Jurkat, Clone E6-1 (cell line): ENCODE measurements at regions not wholly inside any gene's neighbourhood (a gene's known extent, or its start where the extent isn't known, plus 50 kb on each side); places are given as distances from the start of the nearest gene placed in this dataset.

Experiments
- DNase-seq: peaks from one replicate; pipeline ENCODE4 v3.0.0-alpha.2; 2011; ENCODE audit warnings: low read depth, low spot score
- H3K4me3 ChIP-seq: 2 replicates; pipeline ENCODE4 v1.5.1; 2011; ENCODE audit warnings: mild to moderate bottlenecking, low read length, control low read depth, moderate library complexity

DNA sequence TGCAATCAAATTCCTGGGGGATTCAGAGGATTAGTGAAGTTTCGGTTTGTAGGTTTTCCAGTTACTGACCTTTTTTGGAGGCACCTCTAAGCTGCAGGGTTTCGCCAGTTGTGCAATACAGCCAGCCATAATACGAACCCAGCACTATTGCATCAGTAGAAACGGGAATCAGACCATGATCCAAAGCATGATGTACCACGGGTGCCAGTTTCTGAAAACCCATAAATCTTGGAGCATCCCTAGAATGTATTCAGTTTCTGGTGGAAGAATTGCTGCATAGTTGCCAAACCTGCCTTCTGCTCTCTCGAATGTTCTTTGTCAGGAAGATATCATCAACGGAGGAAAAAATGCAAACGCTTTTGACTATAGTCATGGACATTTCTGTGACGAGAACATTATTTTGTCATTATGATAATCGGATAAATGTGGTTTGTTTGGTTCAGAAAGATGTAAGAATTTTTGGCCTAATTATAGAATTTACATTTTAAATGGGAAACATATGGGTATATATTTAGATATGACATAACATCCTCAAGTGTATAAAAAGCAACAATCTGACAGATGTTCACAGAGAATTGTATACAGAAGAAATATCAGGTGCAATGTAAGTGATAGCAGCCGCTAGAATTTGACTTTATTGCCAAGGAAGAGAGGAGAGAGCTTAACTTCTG lies 186.2 kb upstream of the PRKCQ start:
- no peak overlapping the region for H3K4me3 ChIP-seq
- no peak for DNase-seq

DNA sequence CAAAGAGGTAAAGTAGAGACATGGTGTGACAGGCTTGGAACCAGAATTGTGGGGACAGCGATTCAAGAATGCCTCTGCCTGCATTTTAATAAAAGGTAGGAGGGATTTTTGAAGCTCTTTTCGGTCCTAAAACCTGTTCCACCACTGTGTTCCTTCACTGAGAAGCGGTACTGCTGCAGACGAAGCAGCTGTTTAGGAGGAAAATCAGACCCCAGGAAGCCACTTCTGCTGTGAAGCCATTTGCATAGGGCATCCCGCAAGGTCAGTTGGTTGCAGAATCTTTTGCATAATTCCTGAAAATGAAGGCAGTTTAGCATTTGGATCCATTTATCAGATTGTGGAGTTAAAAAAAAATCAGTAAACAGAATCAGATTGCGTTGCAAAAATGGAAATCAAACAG lies 183.3 kb upstream of the PRKCQ start:
- no peak overlapping the region for H3K4me3 ChIP-seq
- DNase-seq = no peak

DNA sequence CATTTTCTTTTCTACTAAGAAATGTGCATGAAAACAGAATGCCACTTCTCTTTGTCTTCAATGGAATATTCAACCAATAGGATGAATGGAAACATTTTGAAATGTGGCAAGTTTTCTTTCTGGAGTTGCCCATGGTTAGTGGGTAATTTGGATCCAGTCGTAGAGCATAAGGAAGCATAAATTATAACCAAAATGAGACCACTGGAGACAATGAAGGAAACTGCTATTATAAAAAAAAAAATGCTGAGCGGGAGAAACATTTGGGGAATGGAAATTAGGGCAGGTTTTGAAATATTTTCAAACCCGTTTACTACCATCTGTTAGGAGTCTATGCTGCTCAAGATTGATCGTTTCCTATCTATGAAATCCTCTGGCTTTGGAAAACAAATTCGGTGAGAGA lies 182.9 kb upstream of the PRKCQ start:
- no peak for DNase-seq
- H3K4me3 ChIP-seq = no peak overlapping the region

DNA sequence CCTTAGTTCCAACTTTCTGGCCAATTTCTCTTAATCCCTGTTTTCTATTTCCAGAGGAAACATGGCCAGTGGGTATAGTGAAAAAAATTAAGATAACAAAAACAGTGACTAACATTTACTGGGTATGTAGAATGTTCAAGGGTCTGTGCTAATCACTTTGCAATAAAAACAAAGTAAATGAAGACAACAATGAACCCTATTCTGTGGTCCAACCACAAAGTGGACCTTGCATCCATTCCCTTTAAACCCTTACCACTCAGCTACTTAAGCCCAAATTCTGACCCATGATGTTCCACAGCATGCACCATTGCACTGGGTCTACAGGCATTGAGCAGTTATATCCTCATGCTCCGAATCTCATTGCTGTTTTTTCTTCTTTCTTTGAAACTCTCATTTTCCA lies 179.9 kb upstream of the PRKCQ start:
- no peak for DNase-seq
- H3K4me3 ChIP-seq = no peak overlapping the region

DNA sequence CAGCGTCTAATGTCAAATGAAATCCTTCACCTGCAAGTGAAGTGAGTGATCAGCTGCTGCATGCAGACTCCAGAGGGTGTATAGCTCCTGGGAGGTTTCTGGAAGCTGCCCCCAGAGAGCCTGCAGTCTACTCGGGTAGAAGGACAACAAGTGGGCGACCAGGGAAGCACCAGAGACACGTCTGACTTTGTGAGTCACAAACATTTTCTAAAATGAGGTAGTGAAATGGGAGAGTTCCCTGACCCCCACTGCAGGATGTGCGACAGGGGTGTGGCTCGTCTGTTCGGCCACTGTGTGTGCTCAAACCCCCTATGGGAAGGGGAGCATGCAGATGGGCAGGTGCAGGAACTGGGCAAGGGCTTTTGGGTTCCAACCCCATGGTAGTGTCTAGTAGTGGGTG lies 177.1 kb upstream of the PRKCQ start:
- no peak for DNase-seq
- no peak overlapping the region for H3K4me3 ChIP-seq

DNA sequence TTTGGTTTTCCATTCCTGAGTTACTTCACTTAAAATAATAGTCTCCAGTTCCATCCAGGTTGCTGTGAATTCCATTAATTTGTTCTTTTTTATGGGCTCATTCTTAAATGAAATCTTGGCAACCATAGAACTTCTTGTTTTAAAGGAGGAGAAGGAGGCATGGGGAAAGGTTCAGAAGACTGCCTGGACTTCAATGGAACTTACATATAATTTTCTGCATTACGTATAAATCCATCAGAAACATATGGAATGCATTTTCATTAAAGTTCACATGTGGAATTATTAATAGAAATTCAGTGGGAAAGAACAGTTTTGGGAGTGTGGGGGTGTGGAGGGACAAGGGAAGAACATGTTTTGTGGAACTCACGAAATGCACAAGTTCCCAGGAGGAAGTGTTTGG lies 176.6 kb upstream of the PRKCQ start:
- H3K4me3 ChIP-seq = no peak overlapping the region
- DNase-seq = no peak

DNA sequence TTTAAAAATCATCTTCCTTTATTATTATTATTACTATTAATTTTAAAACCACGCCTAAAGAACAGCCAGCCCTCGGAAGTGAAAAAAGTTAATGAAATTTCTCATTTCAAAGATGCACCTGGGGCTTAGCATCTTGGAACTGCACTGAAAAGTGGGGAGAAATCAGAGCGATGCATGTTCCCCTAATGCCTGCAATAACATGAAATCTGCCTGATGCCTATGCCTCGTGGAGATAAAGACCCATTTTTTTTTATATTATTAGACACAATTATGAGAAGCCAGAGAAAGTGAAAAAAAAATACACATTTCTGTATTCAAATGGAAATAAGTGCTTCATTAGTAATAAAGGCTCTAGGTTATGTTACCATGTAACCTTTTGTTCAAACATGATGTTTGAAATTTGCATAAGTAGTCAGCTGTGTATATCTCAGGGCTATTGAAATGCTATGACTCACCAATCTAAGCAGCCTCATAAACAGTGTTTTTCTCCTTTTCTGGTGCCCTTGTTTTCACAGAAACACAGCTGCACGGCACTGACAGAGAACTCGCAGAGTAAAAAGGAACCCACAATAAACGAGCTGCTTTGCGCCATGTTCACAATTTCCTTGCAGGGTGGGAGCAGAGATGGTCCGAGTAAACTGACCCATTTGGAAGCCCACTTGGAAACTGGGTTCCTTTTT lies 175.8 kb upstream of the PRKCQ start:
- H3K4me3 ChIP-seq = no peak overlapping the region
- peak; percentile 5 for DNase-seq

DNA sequence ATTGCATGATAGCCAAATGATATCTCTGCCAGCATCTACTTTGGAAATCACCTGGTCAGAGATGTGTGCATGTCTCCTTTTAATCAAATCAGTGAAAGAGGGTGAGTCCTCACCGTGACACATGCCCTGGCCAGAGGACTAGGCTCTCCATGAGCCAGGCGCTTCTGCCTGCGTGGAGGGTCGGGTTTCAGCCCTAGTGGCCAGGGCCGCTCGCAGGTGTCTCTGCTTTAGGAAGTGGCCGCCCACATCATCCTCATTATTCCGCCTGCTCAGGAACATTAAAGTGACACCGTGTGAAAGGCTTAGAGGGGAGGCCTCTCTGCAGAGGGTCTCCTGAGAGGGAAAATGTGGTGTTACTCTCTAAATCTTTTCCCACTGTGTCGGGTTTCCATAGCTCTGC lies 173.6 kb upstream of the PRKCQ start:
- DNase-seq = no peak
- no peak overlapping the region for H3K4me3 ChIP-seq

DNA sequence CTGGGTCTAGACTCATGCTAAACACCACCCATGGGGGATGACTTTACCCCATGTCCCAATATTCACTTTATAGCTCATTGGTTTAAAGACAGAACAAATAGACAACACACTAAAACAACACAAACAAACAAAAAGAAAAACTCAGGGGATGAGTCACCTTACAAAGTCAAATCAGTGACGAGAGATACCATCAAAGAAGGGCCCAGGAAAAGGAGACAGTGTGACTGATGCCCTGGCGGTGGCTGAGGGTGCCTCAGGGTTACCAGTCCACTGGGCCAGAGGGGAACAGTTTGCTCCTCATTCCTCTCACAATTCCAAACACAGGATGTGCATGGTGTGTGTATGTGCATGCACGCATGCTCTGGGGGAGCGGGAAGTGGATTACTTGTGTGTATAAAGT lies 171.3 kb upstream of the PRKCQ start:
- no peak overlapping the region for H3K4me3 ChIP-seq

DNA sequence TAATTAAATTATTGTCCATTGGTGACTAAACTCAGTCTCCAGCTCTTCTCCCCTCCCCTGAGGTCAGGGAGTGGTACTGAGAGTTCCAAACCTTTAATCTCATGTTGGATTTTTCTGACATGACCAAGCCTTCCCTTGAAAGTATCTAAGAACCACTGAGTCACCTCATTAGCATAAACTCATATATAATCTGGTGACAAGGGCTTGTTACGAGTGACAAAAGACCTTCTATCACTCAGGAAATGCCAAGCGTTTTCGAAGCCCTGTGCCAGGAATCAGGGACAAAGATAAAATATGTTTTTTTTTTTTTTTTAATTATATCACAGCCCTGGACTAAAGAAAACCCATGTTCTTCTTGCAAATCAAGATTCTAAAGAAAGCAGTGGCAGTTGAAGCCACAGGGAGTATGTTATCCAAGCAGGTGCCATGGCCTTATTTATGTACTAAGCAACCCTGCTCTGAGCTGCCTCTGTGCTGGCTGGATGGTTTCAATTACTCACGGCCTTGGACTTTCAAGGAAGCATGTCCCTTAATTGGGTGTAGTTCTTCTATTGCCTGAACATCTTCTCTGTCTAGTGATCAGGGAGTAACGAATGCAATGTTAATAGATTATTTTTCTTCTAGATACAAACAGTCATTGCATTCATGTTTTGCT lies 169.0 kb upstream of the PRKCQ start:
- no peak overlapping the region for H3K4me3 ChIP-seq
- no peak for DNase-seq

More for the DNA sequence above, 171.3 kb upstream of the PRKCQ start:
- no peak for DNase-seq

DNA sequence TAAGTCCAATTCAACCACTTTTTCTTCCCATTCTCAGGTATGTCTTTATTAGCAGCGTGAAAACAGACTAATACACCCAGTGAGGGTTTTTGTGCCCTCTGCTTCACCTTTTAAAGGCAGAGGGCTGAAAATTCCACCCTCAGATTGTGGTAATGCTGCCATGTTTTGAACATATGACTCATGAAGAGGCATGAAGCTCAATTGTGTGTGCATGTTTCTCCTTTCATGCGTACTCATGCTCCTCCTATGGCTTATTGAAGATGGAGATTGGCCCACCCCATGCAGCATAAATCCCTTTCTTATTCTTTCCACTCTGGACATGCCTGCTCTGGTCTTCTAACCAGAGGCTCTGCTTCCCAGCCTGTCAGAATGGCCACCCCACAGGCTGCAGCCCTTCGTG lies 168.0 kb upstream of the PRKCQ start:
- H3K4me3 ChIP-seq = no peak overlapping the region
- no peak for DNase-seq

DNA sequence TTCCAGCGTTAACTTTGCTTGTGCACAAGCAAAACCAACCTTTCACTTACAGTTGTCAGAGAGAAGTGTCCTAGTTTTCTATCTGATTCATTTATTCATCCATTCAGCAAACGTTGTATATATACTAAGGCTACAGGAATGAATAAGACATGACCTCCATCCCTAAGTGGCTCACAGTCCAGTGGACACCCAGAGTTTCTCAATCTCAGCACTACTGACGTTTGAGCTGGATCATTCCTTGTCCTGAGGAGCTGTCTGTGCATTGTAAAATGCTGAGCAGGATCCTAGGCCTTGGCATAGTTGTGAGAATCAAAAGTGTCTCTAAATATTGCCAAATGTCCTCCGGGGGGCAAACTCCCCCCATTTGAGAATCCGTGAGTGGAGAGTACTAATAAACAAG lies 166.7 kb upstream of the PRKCQ start:
- no peak overlapping the region for H3K4me3 ChIP-seq
- no peak for DNase-seq

DNA sequence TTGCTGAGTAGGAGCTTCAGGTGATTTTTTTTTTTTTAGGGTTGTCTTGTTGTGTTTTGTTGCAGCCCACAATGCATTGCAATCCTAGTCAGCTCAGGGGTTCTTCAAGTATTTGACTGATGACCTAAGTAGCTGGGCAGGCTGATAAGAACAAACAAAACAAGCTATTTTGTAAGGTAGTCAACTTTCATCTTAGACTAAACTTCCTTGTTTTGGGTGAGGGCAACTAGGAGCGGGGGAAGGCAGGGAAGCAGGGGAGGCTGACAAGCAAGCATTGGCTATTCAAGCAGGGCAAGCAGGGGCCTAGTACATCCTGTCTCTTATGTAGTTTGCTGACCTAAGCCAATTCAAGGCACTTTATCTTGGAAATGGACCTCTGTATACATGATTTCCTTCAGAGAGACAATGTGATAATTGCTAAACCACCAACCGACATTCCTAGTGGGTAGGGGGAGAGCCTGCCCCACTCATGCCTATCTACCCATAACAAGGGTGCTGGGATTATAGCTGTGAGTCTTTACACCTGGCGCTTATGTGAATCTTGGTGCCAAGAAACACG lies 163.3 kb upstream of the PRKCQ start:
- H3K4me3 ChIP-seq = no peak overlapping the region
- DNase-seq = no peak

DNA sequence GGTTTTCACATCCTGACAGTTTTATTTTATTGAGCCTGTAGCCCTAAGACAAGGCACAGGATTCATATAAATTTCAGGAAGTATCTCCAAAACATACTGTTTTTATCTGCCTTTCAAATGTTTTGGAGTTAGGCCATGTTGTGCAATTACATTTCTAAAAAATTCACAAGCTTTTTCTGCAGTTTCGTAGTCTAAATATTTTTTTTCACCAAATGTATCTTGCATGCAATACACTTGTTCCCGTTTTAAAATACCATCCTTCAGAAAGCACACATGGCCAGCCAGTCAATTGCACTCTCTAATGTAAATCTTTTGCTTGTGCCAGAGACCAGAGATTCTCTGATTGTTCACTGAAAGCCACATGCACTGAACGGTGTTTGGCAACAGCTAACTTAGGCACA lies 161.5 kb upstream of the PRKCQ start:
- no peak for DNase-seq
- no peak overlapping the region for H3K4me3 ChIP-seq

DNA sequence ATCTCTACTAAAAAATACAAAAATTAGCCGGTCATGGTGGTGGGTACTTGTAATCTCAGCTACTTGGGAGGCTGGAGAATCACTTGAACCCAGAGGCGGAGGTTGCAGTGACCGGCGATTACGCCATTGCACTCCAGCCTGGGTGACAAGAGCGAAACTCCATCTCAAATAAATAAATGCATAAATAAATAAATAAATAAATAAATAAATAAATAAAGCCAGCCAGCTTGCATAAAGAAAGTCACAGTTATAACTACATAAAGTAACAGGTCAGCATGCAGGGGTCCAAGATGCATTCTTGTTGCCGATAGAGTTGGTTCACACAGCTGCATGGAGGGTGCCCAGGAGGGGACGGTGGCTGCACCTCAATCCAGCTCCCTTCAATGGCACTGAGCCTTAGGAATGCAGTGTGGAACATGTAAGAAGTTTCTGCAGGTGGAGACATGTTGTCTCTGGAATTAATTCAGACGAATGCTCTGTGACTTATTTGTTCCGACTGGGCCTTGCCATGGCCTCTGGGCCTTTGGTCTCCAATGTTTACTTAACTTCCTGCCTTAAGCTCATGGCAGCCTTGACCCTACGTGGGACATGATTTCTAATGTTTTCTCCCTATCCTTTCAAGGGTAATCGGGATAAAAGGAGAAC lies 159.6 kb upstream of the PRKCQ start:
- DNase-seq = no peak
- no peak overlapping the region for H3K4me3 ChIP-seq

DNA sequence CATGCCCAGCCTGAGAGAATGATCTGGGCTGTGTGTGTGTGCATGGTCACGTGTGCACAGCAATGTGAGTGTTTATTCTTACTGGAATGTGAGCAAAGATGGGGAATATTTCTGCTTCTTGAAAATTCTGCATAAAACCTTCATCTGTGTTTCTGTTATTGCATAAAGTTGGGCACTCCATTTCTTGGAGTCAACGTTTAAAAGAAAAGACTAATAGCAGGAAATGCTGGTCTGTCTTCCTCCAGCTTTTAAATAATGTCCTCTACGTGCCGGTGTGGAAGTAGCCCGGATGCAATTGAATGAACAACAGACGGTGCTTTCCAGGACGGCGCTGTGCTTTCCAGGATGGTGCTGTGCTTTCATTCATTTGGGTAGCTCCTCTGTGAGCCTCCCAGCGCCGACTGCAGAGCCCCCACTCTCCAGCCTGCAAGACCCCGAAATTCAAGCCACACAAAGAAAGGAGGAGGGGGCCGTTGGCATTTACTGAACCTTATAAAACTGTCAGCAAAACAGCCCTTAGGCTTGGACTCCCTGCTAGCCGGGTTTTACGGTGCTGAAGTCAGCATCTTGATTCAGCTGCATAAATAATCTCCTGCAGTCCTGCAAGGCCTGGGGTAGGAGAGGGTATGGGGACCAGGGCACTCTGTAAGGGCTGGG lies 158.2 kb upstream of the PRKCQ start:
- H3K4me3 ChIP-seq = no peak overlapping the region
- DNase-seq = no peak

DNA sequence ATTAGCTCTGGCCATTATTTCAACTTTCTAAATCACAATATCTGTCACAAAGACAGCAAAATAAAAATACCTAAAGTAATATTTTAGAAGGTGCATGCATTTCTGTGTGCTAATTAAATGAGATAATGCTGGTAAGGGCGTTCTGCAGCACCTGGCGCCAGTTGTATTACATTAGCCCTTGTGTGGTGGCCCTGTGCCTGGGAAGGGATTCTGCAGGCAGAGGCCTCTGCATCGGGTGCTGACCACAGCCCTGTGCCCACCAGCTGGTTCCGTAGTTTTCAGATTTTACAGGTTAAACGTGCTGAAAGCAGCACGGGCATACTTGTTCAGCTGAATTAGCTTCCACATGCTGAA lies 157.7 kb upstream of the PRKCQ start:
- H3K4me3 ChIP-seq = no peak overlapping the region
- no peak for DNase-seq

DNA sequence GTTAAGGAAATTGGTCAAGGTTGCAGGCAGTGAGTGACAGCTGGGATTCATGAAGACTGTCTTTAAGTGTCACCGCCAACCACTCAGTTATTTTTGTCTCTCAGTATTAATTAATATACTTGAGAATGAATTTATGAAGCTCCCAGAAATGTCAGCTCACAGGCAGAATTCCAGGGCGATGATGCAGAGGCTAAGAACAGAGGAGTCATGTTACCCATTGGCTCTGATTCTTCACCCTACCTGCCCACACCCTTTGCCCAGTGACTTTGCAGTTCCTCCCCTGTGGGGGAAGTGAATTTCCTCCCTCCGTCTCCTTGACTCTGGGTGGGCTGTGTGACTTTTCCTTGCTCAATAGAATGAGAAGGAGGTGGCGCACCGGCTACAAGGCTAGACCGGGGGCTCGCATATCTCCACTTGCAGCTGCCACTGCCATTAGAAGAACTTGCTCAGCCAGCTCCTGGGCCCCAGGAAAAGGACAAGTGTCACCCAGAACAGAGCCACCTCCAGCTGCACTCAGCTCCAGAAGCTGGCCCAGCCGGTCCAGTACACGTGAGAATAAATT lies 157.1 kb upstream of the PRKCQ start:
- DNase-seq = no peak
- no peak overlapping the region for H3K4me3 ChIP-seq

DNA sequence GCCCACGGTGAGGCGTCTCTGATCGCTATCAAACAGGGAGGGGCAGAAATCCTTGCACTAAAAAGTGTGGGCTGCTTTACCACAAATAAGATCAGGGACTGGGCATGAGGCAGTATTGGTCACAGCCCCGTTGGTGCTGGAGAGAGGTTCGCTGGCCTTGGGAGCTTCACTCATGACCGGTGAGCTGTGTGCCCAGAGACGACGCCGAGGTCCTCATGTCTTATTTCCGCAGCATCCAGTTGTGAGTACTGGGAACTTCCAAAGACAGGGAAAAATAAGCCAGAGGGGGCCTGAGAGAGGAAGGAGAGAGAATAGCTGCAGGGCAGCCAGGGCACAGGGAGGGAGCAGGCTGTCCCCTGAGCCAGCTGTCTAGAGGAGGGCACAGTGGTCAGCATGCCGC lies 154.2 kb upstream of the PRKCQ start:
- no peak for DNase-seq
- no peak overlapping the region for H3K4me3 ChIP-seq
